ENCODE measurements at regions not wholly inside any gene's neighbourhood (a gene's known extent, or its start where the extent isn't known, plus 50 kb on each side); places are given as distances from the start of the nearest gene placed in this dataset.

- no peak for DNase-seq (ENCODE audit: low spot score)
These were observed 1466.7 kb upstream of the CDH9 start for GRCh38 chr5:28505121-28505520.

GRCh38 chr5:28500511-28500910 is 1462.1 kb upstream of the CDH9 start:
- DNase-seq (ENCODE audit: low spot score): no peak

GRCh38 chr5:28499766-28500290 is 1461.4 kb upstream of the CDH9 start:
- no peak for DNase-seq (ENCODE audit: low spot score)

- DNase-seq (ENCODE audit: low spot score): no peak
These were observed 1457.5 kb upstream of the CDH9 start for GRCh38 chr5:28495876-28496275.

- no peak for DNase-seq (ENCODE audit: low spot score)
These were observed 1455.1 kb upstream of the CDH9 start for GRCh38 chr5:28493456-28493855.

GRCh38 chr5:28488752-28489151 is 1450.4 kb upstream of the CDH9 start:
- no peak for DNase-seq (ENCODE audit: low spot score)

- DNase-seq (ENCODE audit: low spot score): no peak
These were observed 1445.1 kb upstream of the CDH9 start for GRCh38 chr5:28483327-28484025.

GRCh38 chr5:28473531-28474107 is 1435.2 kb upstream of the CDH9 start:
- peak; percentile 20 for DNase-seq (ENCODE audit: low spot score)

- no peak for DNase-seq (ENCODE audit: low spot score)
These were observed 1429.8 kb upstream of the CDH9 start for GRCh38 chr5:28468166-28468565.

GRCh38 chr5:28463728-28464127 is 1425.3 kb upstream of the CDH9 start:
- DNase-seq (ENCODE audit: low spot score): no peak

GRCh38 chr5:28451483-28451882 is 1413.1 kb upstream of the CDH9 start:
- no peak for DNase-seq (ENCODE audit: low spot score)

GRCh38 chr5:28450997-28451396 is 1412.6 kb upstream of the CDH9 start:
- DNase-seq (ENCODE audit: low spot score): no peak

GRCh38 chr5:28448791-28449190 is 1410.4 kb upstream of the CDH9 start:
- DNase-seq (ENCODE audit: low spot score): no peak

GRCh38 chr5:28430565-28431178 is 1392.3 kb upstream of the CDH9 start:
- DNase-seq (ENCODE audit: low spot score): no peak

GRCh38 chr5:28421141-28421540 is 1382.8 kb upstream of the CDH9 start:
- no peak for DNase-seq (ENCODE audit: low spot score)

GRCh38 chr5:28415791-28416443 is 1377.5 kb upstream of the CDH9 start:
- DNase-seq (ENCODE audit: low spot score): no peak

GRCh38 chr5:28414619-28415018 is 1376.2 kb upstream of the CDH9 start:
- no peak for DNase-seq (ENCODE audit: low spot score)

- DNase-seq (ENCODE audit: low spot score): no peak
These were observed 1370.3 kb upstream of the CDH9 start for GRCh38 chr5:28408651-28409050.

GRCh38 chr5:28408186-28408585 is 1369.8 kb upstream of the CDH9 start:
- peak; percentile 44 for DNase-seq (ENCODE audit: low spot score)

- DNase-seq (ENCODE audit: low spot score): no peak
These were observed 1366.1 kb upstream of the CDH9 start for GRCh38 chr5:28404363-28405071.

GRCh38 chr5:28403846-28404245 is 1365.5 kb upstream of the CDH9 start:
- DNase-seq (ENCODE audit: low spot score): no peak

All from LoVo (cell line).